ENCODE measurements at regions not wholly inside any gene's neighbourhood (a gene's known extent, or its start where the extent isn't known, plus 50 kb on each side); places are given as distances from the start of the nearest gene placed in this dataset.

- TF ChIP-seq POLR2A (IDR thresholded peaks at IDR 0.05; ENCODE audit: low read length) (no peak), GATA1 (IDR thresholded peaks at IDR 0.05; ENCODE audit: low read depth, low read length) (no peak)
Observed at GRCh38 chr4:120613778-120614177, 308.7 kb downstream of the PRDM5 start.
